Fibroblast of skin of right biceps (primary cell): ENCODE measurements at regions not wholly inside any gene's neighbourhood (a gene's known extent, or its start where the extent isn't known, plus 50 kb on each side); places are given as distances from the start of the nearest gene placed in this dataset.
A peak's percentile ranks its signal among the peaks of the same experiment; 100 is the strongest.

ENCODE experiments used
- DNase-seq: peaks from one replicate; pipeline ENCODE4 v3.0.0-alpha.2; 2013

GRCh38 chr6:160911949-160912348 is 79.6 kb upstream of the MAP3K4 start:
- DNase-seq: no peak

- no peak for DNase-seq
These were observed 79.2 kb upstream of the MAP3K4 start for GRCh38 chr6:160912411-160912810.

- DNase-seq: no peak
These were observed 74.0 kb upstream of the MAP3K4 start for GRCh38 chr6:160917572-160917971.

GRCh38 chr6:160919723-160920440 is 71.7 kb upstream of the MAP3K4 start:
- DNase-seq: peak; percentile 93

GRCh38 chr6:160921095-160921494 is 70.5 kb upstream of the MAP3K4 start:
- DNase-seq: no peak

GRCh38 chr6:160926281-160927276 is 65.0 kb upstream of the MAP3K4 start:
- DNase-seq: no peak

- no peak for DNase-seq
These were observed 64.2 kb upstream of the MAP3K4 start for GRCh38 chr6:160927416-160927815.

GRCh38 chr6:160929361-160929760 is 62.2 kb upstream of the MAP3K4 start:
- DNase-seq: no peak

- DNase-seq: no peak
These were observed 61.7 kb upstream of the MAP3K4 start for GRCh38 chr6:160929831-160930230.

GRCh38 chr6:160930547-160931377 is 60.8 kb upstream of the MAP3K4 start:
- DNase-seq: peak; percentile 67

GRCh38 chr6:160931378-160932310 is 59.9 kb upstream of the MAP3K4 start:
- no peak for DNase-seq

- no peak for DNase-seq
These were observed 58.3 kb upstream of the MAP3K4 start for GRCh38 chr6:160933256-160933655.

- no peak for DNase-seq
These were observed 57.4 kb upstream of the MAP3K4 start for GRCh38 chr6:160934157-160934556.

- DNase-seq: no peak
These were observed 51.4 kb upstream of the MAP3K4 start for GRCh38 chr6:160940197-160940596.
